ENCODE measurements at regions not wholly inside any gene's neighbourhood (a gene's known extent, or its start where the extent isn't known, plus 50 kb on each side); places are given as distances from the start of the nearest gene placed in this dataset.
"Not testable (repeated sequence)": the region's sequence is repeated elsewhere in the genome, so short reads cannot be mapped to it uniquely, and the experiment has no call there.

DNA sequence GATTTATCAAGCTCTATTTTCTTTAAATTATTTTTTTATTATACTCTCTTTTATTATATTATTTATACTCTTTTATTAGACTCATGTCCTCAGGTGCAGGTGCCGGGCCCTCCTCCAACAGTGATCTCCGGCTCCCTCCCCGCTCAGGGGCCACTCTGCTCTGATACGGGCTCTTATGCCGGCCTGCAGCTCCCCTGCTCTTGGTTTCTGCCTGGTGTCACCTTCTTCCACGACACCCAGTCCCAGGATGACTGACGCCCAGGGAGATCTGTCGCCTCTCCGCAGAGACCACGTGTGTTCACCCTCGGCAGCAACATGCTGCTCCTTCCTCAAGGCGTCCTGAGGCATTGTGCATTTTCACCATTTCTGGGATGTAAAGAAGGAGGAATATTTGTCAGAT lies 322.3 kb downstream of the CACNA1B start:
- TF ChIP-seq CTCF (IDR thresholded peaks at IDR 0.05; ENCODE audit: low read depth, low read length, poor library complexity, severe bottlenecking); EZH2phosphoT487 (IDR thresholded peaks at IDR 0.05; ENCODE audit: borderline replicate concordance, low read length): not testable (repeated sequence)
